Immature natural killer cell (primary cell): ENCODE measurements at regions not wholly inside any gene's neighbourhood (a gene's known extent, or its start where the extent isn't known, plus 50 kb on each side); places are given as distances from the start of the nearest gene placed in this dataset.
A peak's percentile ranks its signal among the peaks of the same experiment; 100 is the strongest.
"Not testable (repeated sequence)": the region's sequence is repeated elsewhere in the genome, so short reads cannot be mapped to it uniquely, and the experiment has no call there.

Experiments
- DNase-seq, 3 donors: peaks; one replicate each; pipeline ENCODE4 v3.0.0; 2022; ENCODE audit warnings: mixed read lengths in 1 of 3
- H3K27ac Mint-ChIP-seq, 6 donors: one replicate each; pipeline ENCODE4 v1.8.0; 2020; ENCODE audit warnings: mixed read lengths in 6 of 6, mild to moderate bottlenecking in 5 of 6, inconsistent platforms in 4 of 6, moderate library complexity in 3 of 6
- H3K27me3 Mint-ChIP-seq, 3 donors: one replicate each; pipeline ENCODE4 v1.8.0; 2020 to 2021; ENCODE audit warnings: low read depth in 3 of 3, mild to moderate bottlenecking in 3 of 3, mixed read lengths in 3 of 3, moderate library complexity in 3 of 3, inconsistent platforms in 1 of 3
- H3K36me3 Mint-ChIP-seq, 3 donors: one replicate each; pipeline ENCODE4 v1.8.0; 2020; ENCODE audit warnings: mixed read lengths in 3 of 3, inconsistent platforms in 2 of 3, mild to moderate bottlenecking in 2 of 3
- H3K4me1 Mint-ChIP-seq, 2 donors: one replicate each; pipeline ENCODE4 v1.8.0; 2020; ENCODE audit warnings: inconsistent platforms in 2 of 2, mild to moderate bottlenecking in 2 of 2, mixed read lengths in 2 of 2, moderate library complexity in 1 of 2
- H3K4me3 Mint-ChIP-seq, 5 donors: one replicate each; pipeline ENCODE4 v1.8.0; 2020; ENCODE audit warnings: mild to moderate bottlenecking in 5 of 5, mixed read lengths in 5 of 5, inconsistent platforms in 3 of 5, moderate library complexity in 3 of 5
- H3K9me3 Mint-ChIP-seq, 6 donors: one replicate each; pipeline ENCODE4 v1.8.0; 2020; ENCODE audit warnings: mild to moderate bottlenecking in 6 of 6, mixed read lengths in 6 of 6, inconsistent platforms in 4 of 6, moderate library complexity in 3 of 6

- peaks cover 15 to 17% of the 10 kb centered on the region in 2 donors for H3K4me1 Mint-ChIP-seq
- peaks cover 0 to 1% (median 0%) of the 10 kb centered on the region in 3 donors for H3K27me3 Mint-ChIP-seq
- no peak overlapping the region for H3K27ac Mint-ChIP-seq
- H3K9me3 Mint-ChIP-seq: peaks cover 0 to 11% (median 2%) of the 10 kb centered on the region in 6 donors
- H3K4me3 Mint-ChIP-seq: peak overlapping the region in 2 of 5 donors; percentile 26 to 67
- H3K36me3 Mint-ChIP-seq: no peaks in the 10 kb centered on the region
- DNase-seq: peak in 2 of 3 donors; percentile 1 to 2
These were observed 619.0 kb upstream of the GOLIM4 start for GRCh38 chr3:168714609-168715240.

- Mint-ChIP-seq H3K9me3 (peaks cover 0 to 4% (median 0%) of the 10 kb centered on the region in 6 donors), H3K27ac (no peak overlapping the region), H3K27me3 (peaks cover 0 to 1% (median 1%) of the 10 kb centered on the region in 3 donors), H3K4me3 (no peak overlapping the region), H3K4me1 (no peaks in the 10 kb centered on the region), H3K36me3 (no peaks in the 10 kb centered on the region)
- DNase-seq: no peak
These were observed 613.3 kb upstream of the GOLIM4 start for GRCh38 chr3:168709073-168709472.

GRCh38 chr3:168707900-168708299 is 612.2 kb upstream of the GOLIM4 start:
- Mint-ChIP-seq H3K9me3 (peaks cover 0 to 4% (median 0%) of the 10 kb centered on the region in 6 donors), H3K4me1 (no peaks in the 10 kb centered on the region), H3K27ac (no peak overlapping the region), H3K27me3 (peaks cover 0 to 1% (median 1%) of the 10 kb centered on the region in 3 donors), H3K4me3 (no peak overlapping the region), H3K36me3 (no peaks in the 10 kb centered on the region)
- DNase-seq: no peak

- Mint-ChIP-seq H3K27ac (no peak overlapping the region), H3K36me3 (no peaks in the 10 kb centered on the region), H3K9me3 (peaks cover 0 to 9% (median 2%) of the 10 kb centered on the region in 6 donors), H3K27me3 (peaks cover 0 to 1% (median 0%) of the 10 kb centered on the region in 3 donors), H3K4me1 (no peaks in the 10 kb centered on the region), H3K4me3 (no peak overlapping the region)
- DNase-seq: no peak
These were observed 609.7 kb upstream of the GOLIM4 start for GRCh38 chr3:168705412-168705811.

GRCh38 chr3:168696051-168696450 is 600.3 kb upstream of the GOLIM4 start:
- no peak for DNase-seq
- H3K36me3 Mint-ChIP-seq: no peaks in the 10 kb centered on the region
- peaks cover 0 to 17% (median 3%) of the 10 kb centered on the region in 6 donors for H3K9me3 Mint-ChIP-seq
- H3K27ac Mint-ChIP-seq: no peak overlapping the region
- peaks cover 0 to 2% (median 0%) of the 10 kb centered on the region in 3 donors for H3K27me3 Mint-ChIP-seq
- H3K4me3 Mint-ChIP-seq: no peak overlapping the region
- H3K4me1 Mint-ChIP-seq: no peaks in the 10 kb centered on the region

GRCh38 chr3:168693870-168694269 is 598.1 kb upstream of the GOLIM4 start:
- Mint-ChIP-seq H3K27ac (no peak overlapping the region), H3K36me3 (no peaks in the 10 kb centered on the region), H3K27me3 (peaks cover 0 to 2% (median 1%) of the 10 kb centered on the region in 3 donors), H3K4me3 (no peak overlapping the region), H3K9me3 (peaks cover 0 to 12% (median 7%) of the 10 kb centered on the region in 6 donors), H3K4me1 (no peaks in the 10 kb centered on the region)
- no peak for DNase-seq

- H3K27ac Mint-ChIP-seq: no peak overlapping the region
- DNase-seq: no peak
- H3K27me3 Mint-ChIP-seq: peaks cover 0 to 2% (median 1%) of the 10 kb centered on the region in 3 donors
- peaks cover 0 to 14% (median 7%) of the 10 kb centered on the region in 6 donors for H3K9me3 Mint-ChIP-seq
- H3K4me1 Mint-ChIP-seq: no peaks in the 10 kb centered on the region
- no peaks in the 10 kb centered on the region for H3K36me3 Mint-ChIP-seq
- H3K4me3 Mint-ChIP-seq: no peak overlapping the region
These were observed 592.5 kb upstream of the GOLIM4 start for GRCh38 chr3:168688267-168688666.

- Mint-ChIP-seq H3K4me3 (no peak overlapping the region), H3K4me1 (no peaks in the 10 kb centered on the region), H3K9me3 (peaks cover 0 to 12% (median 5%) of the 10 kb centered on the region in 6 donors), H3K27me3 (no peaks in the 10 kb centered on the region), H3K36me3 (no peaks in the 10 kb centered on the region), H3K27ac (no peak overlapping the region)
- no peak for DNase-seq
These were observed 588.8 kb upstream of the GOLIM4 start for GRCh38 chr3:168684519-168684918.

- H3K36me3 Mint-ChIP-seq: no peaks in the 10 kb centered on the region
- no peak for DNase-seq
- no peak overlapping the region for H3K27ac Mint-ChIP-seq
- H3K27me3 Mint-ChIP-seq: no peaks in the 10 kb centered on the region
- H3K4me3 Mint-ChIP-seq: no peak overlapping the region
- no peaks in the 10 kb centered on the region for H3K4me1 Mint-ChIP-seq
- H3K9me3 Mint-ChIP-seq: peaks cover 0 to 6% (median 2%) of the 10 kb centered on the region in 6 donors
These were observed 583.0 kb upstream of the GOLIM4 start for GRCh38 chr3:168678730-168679129.

- H3K9me3 Mint-ChIP-seq: peaks cover 0 to 8% (median 2%) of the 10 kb centered on the region in 6 donors
- no peak overlapping the region for H3K27ac Mint-ChIP-seq
- H3K4me3 Mint-ChIP-seq: no peak overlapping the region
- no peaks in the 10 kb centered on the region for H3K27me3 Mint-ChIP-seq
- no peak for DNase-seq
- H3K36me3 Mint-ChIP-seq: no peaks in the 10 kb centered on the region
- H3K4me1 Mint-ChIP-seq: no peaks in the 10 kb centered on the region
These were observed 575.4 kb upstream of the GOLIM4 start for GRCh38 chr3:168671091-168671490.

- H3K4me3 Mint-ChIP-seq, H3K36me3 Mint-ChIP-seq, H3K27ac Mint-ChIP-seq, DNase-seq, H3K27me3 Mint-ChIP-seq, H3K4me1 Mint-ChIP-seq: not testable (repeated sequence)
- H3K9me3 Mint-ChIP-seq: peaks cover 0 to 12% (median 5%) of the 10 kb centered on the region in 6 donors
These were observed 565.3 kb upstream of the GOLIM4 start for GRCh38 chr3:168660879-168661657.

GRCh38 chr3:168659015-168659414 is 563.3 kb upstream of the GOLIM4 start:
- Mint-ChIP-seq H3K9me3 (peaks cover 2 to 12% (median 5%) of the 10 kb centered on the region in 6 donors), H3K4me3 (no peak overlapping the region), H3K4me1 (no peaks in the 10 kb centered on the region), H3K27me3 (no peaks in the 10 kb centered on the region), H3K36me3 (no peaks in the 10 kb centered on the region), H3K27ac (no peak overlapping the region)
- no peak for DNase-seq

- no peak overlapping the region for H3K27ac Mint-ChIP-seq
- no peaks in the 10 kb centered on the region for H3K36me3 Mint-ChIP-seq
- no peaks in the 10 kb centered on the region for H3K4me1 Mint-ChIP-seq
- H3K4me3 Mint-ChIP-seq: no peak overlapping the region
- peaks cover 0 to 7% (median 4%) of the 10 kb centered on the region in 6 donors for H3K9me3 Mint-ChIP-seq
- no peak for DNase-seq
- H3K27me3 Mint-ChIP-seq: no peaks in the 10 kb centered on the region
These were observed 559.9 kb upstream of the GOLIM4 start for GRCh38 chr3:168655611-168656010.

GRCh38 chr3:168654700-168655099 is 559.0 kb upstream of the GOLIM4 start:
- Mint-ChIP-seq H3K36me3 (no peaks in the 10 kb centered on the region), H3K4me1 (no peaks in the 10 kb centered on the region), H3K27me3 (no peaks in the 10 kb centered on the region), H3K4me3 (no peak overlapping the region), H3K27ac (no peak overlapping the region), H3K9me3 (peaks cover 0 to 6% (median 3%) of the 10 kb centered on the region in 6 donors)
- no peak for DNase-seq
